ENCODE measurements at regions not wholly inside any gene's neighbourhood (a gene's known extent, or its start where the extent isn't known, plus 50 kb on each side); places are given as distances from the start of the nearest gene placed in this dataset.

DNA sequence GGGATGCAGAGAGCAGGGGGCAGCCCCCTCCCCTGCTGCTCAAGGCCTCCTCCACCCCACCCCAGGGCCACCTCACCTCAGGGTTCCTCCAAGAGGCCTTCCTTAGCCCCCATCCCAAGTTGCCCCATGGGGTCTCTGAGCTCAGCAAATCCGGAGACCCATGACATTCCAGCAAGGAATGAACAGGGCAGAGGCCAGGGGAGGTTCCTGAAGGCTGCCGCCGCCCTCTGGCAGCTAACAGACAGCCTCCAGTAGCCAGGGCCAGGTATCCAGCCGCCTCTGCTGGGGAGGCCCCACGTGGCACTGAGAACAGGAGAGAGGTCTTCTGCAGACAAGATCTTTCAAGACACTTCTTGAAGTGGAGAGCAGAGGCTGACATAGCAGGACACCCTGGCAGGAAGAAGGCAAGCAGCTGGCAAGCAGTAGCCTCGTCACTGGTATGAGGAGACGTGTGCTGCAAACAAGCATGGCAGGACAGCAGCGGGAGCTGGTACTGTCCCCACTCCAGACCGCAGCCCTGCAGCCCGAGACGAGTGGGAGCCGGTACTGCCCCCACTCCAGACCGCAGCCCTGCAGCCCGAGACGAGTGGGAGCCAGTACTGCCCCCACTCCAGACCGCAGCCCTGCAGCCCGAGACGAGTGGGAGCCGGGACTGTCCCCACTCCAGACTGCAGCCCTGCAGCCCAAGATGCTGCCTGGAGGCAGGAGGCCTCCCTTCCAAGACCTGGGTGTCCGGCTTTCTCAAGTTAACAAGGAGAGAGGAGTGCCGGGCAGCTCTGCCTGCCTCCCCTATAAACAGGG is 190.6 kb downstream of the IGLL1 start:
- TF ChIP-seq GATA3 (IDR thresholded peaks at IDR 0.05; ENCODE audit: low read depth, low read length) (no peak), GATA2 (IDR thresholded peaks at IDR 0.05; ENCODE audit: low read depth, low read length) (no peak)

DNA sequence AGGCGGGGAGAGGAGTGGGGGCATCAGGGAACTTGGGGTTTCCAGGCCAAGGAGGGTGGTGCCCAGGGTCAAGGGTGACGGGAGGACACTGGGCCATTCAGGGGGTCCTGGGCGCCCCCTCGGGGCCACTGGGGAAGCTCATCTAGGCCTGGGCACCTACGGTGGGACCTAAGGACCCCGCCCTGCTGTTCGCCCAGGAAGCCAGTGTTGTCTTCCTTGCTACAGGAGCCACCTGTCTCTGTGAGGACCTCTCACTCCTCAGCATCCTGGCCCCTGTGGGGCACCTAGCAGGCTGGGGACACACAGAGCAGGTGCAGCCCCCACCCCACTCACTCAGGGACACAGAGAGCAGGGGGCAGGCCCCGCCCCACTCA is 191.6 kb downstream of the IGLL1 start:
- TF ChIP-seq GATA3 (IDR thresholded peaks at IDR 0.05; ENCODE audit: low read depth, low read length) (no peak), GATA2 (IDR thresholded peaks at IDR 0.05; ENCODE audit: low read depth, low read length) (no peak)

DNA sequence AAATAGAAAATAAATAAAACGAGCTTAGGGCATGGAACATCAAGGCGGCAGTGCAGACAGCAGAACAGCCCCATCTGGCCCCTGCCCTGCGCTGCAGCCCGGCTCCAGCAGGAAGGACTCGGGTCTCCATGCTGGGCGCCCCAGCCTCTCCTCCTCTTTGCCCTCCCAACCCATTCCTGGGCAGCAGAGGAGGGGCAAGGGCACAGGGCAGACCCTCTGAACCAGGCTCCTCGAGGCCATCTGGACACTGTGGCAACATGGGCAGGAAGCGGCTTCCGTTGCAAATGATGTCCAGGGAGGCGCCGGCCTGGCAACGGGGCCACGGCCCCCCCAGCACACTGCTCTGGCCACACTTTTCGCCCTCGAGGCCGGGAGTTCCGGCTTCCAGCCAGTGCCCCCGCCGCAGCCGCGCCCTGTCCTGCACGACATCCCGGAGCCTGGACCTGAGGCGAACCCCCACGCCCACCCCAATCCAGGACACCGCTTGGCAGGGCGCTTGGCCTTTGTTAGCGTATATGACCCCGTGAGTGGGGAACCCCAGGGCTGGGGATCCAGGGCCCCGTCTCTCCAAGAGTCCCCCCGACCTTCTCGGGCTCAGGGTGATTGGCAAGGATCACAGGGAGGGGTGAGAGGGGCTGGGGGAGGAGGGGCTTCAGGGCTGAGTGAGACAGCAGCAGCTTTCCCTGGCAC is 192.1 kb downstream of the IGLL1 start:
- no peak for TF ChIP-seq GATA2 (IDR thresholded peaks at IDR 0.05; ENCODE audit: low read depth, low read length)
- TF ChIP-seq GATA3 (IDR thresholded peaks at IDR 0.05; ENCODE audit: low read depth, low read length), result no peak

DNA sequence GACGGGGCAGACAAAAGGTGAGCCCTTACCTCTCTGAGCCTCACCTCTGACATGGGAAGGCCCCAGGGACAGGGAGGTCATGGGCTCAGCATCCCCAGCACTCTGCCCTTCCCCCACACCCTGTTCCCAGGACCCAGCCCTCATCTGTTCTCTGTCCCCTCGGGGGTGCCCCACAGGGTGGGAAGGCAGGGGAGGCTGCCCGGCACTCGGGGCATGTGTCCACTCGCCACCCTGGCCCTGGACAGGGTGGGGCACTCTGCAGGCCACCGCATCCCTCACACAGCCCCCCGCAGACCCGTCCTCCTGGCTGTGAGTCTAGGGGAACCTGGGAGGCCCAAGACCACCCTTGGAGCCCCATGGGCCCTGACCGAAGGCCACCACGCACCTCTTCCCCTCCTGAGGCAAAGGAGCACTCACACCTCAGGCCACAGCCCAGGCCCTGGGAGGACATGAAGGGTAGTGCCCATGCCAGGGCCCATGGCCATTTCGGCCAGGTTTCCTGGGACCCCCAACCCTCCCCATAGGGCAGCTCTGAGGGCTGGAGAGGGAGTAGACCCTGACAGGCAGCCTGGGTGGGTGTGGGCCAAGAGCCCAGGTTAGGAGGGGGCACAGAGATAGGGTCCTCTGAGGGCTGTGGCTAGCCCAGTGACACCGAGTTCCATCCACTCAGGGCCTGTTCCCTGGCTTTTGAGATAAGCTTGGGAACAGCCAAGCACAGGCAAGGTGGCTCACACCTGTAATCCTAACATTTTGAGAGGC is 193.1 kb downstream of the IGLL1 start:
- no peak for TF ChIP-seq GATA3 (IDR thresholded peaks at IDR 0.05; ENCODE audit: low read depth, low read length)
- TF ChIP-seq GATA2 (IDR thresholded peaks at IDR 0.05; ENCODE audit: low read depth, low read length), result no peak

- no peak for TF ChIP-seq GATA3 (IDR thresholded peaks at IDR 0.05; ENCODE audit: low read depth, low read length)
- TF ChIP-seq GATA2 (IDR thresholded peaks at IDR 0.05; ENCODE audit: low read depth, low read length), result no peak
These were observed 194.1 kb downstream of the IGLL1 start for GRCh38 chr22:23385678-23386631.

DNA sequence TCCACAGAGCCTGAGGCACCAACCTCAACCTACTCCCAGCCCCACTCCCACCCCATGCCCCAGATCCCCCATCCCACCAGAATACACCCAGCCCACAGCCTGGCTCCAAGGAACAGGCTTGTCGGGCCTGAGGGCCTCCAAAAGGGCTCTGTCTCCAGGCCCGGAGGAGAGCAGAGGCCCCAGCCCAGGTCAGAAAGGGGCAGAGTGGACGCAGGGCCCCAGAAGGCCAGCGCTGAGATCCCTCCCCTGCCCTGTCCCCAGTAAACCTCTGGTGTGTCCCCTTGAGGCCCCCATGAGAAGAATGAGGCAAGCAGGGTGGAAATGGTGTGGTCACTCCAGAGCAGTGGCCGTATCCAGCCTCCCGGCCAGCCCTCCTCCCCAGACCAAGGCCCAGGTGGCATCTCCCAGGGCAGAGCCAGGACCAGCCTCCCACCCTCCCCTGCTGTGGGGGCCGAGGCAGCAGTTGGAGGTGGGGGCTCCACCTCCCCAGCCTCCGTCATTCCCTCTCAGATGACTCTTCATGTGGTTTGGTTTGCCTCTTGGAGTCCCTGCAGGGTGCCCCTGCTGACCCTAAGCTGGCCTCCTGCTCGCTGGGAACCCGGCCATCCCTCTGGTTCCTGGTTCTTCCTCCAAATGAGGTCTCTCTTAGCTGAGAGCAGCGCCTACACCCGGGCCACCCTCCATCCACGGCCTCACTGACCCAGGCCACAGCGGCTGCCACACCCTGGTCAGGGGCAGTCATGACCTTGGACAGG is 195.0 kb downstream of the IGLL1 start:
- TF ChIP-seq GATA3 (IDR thresholded peaks at IDR 0.05; ENCODE audit: low read depth, low read length) (no peak), GATA2 (IDR thresholded peaks at IDR 0.05; ENCODE audit: low read depth, low read length) (no peak)

- TF ChIP-seq GATA3 (IDR thresholded peaks at IDR 0.05; ENCODE audit: low read depth, low read length) (no peak), GATA2 (IDR thresholded peaks at IDR 0.05; ENCODE audit: low read depth, low read length) (no peak)
These were observed 195.7 kb downstream of the IGLL1 start for GRCh38 chr22:23384431-23384830.

- no peak for TF ChIP-seq GATA2 (IDR thresholded peaks at IDR 0.05; ENCODE audit: low read depth, low read length)
- TF ChIP-seq GATA3 (IDR thresholded peaks at IDR 0.05; ENCODE audit: low read depth, low read length), result no peak
These were observed 196.4 kb downstream of the IGLL1 start for GRCh38 chr22:23383491-23384361.

DNA sequence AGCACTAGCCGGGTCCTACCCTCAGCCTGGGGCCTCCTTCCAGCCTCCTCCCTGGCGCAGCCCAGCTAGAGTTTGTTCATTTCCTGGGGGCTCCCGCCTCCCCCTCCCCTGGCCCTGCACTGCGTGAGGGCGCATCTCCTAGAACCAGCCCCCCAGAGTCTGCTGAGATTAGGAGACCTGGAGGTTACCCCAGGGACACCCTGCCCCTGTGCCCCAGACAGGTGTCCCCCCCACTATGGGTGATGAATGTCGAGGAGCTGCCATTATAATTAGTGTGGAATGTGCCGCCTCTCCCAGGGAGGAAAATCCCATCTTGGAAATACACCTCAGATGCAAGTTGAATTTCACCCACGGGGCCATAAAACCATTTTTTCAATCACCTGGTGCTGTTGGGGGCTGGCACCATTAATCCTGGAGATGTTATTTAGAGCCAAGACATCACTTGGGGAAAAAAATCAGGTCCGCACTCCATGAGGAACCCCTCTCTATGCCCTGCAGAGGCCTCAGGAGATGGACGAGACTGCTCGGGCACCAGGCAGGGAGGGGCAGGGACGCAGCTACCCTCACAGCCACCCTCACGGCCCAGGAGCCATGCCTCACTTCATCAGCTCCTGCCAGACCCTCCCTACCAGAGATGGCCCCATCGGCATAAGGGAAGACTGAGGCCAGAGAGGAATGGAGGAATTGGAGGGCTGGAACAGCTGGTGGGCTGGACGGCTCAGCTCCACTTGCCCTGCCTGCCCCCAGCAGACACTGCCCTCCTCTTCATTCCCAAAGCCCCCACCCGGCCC is 197.5 kb downstream of the IGLL1 start:
- TF ChIP-seq GATA3 (IDR thresholded peaks at IDR 0.05; ENCODE audit: low read depth, low read length) (no peak), GATA2 (IDR thresholded peaks at IDR 0.05; ENCODE audit: low read depth, low read length) (no peak)

GRCh38 chr22:23381661-23382427 is 198.2 kb downstream of the IGLL1 start:
- TF ChIP-seq GATA2 (IDR thresholded peaks at IDR 0.05; ENCODE audit: low read depth, low read length) (no peak), GATA3 (IDR thresholded peaks at IDR 0.05; ENCODE audit: low read depth, low read length) (no peak)

DNA sequence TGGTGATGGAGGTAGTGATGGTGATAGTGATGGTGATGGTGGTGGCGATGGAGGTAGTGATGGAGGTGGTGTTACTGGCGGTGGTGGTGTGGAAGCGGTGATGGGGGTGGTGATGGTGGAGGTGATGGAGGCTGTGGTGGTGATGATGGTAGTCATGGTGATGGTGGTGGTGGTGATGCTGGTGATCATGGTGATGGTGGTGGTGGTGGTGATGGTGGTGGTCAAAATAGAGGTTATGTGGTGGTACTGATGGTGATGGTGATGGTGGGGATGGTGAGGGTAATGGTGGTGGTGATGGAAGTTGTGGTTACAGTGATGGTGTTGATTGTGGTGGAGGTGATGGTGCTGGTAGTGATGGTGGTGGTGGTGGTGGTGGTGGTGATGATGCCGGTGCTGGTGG is 199.2 kb downstream of the IGLL1 start:
- TF ChIP-seq GATA3 (IDR thresholded peaks at IDR 0.05; ENCODE audit: low read depth, low read length), result no peak
- no peak for TF ChIP-seq GATA2 (IDR thresholded peaks at IDR 0.05; ENCODE audit: low read depth, low read length)
